Activated CD4-positive, alpha-beta T cell treated with anti-CD3 and anti-CD28 coated beads, Interleukin-2, amount 50 U/mL, for 24 hours (primary cell): ENCODE measurements at regions not wholly inside any gene's neighbourhood (a gene's known extent, or its start where the extent isn't known, plus 50 kb on each side); places are given as distances from the start of the nearest gene placed in this dataset.
"Not testable (repeated sequence)": the region's sequence is repeated elsewhere in the genome, so short reads cannot be mapped to it uniquely, and the experiment has no call there.

Source experiments
- DNase-seq, 2 donors: peaks; one replicate each; pipeline ENCODE4 v3.0.0-alpha.2; 2020; ENCODE audit warnings: low read depth in 1 of 2, low spot score in 1 of 2

DNA sequence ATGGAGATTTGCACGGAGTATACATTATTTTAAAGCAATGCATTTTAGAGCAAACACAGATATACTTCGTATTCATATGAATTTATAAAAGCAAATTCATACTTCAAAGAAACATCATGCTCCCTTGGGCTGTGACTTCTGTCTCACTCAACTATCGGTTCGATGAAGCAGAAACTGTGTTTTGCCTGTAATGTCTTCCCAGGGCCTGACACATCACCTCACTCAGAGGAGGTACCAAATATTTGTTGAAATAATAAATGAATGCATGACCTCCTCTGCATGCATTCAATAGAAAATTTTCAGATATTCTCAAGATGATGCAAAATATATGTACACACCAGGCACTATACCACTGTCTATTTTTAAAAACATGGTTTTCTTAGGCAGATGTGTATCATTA lies 432.7 kb downstream of the EFNB2 start:
- DNase-seq = no peak

DNA sequence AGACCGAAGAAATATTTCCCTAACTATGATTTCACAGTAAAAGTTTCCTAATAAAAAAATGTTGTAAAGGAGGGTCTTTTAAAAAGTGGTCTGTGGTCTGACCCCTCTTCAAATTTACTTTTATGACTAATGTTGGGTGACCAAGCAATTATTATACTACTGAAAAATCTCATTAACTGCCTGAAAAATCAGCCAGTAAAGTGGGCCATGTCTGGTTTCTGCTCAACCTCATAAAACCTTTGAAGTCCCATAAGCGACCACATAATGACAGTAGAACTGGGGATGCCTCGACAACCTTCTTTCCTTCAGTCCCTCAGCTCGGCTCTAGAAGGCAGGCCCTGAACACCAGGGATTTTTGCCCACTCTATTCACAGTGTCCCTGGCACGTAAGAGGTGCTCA lies 434.3 kb downstream of the EFNB2 start:
- no peak for DNase-seq

DNA sequence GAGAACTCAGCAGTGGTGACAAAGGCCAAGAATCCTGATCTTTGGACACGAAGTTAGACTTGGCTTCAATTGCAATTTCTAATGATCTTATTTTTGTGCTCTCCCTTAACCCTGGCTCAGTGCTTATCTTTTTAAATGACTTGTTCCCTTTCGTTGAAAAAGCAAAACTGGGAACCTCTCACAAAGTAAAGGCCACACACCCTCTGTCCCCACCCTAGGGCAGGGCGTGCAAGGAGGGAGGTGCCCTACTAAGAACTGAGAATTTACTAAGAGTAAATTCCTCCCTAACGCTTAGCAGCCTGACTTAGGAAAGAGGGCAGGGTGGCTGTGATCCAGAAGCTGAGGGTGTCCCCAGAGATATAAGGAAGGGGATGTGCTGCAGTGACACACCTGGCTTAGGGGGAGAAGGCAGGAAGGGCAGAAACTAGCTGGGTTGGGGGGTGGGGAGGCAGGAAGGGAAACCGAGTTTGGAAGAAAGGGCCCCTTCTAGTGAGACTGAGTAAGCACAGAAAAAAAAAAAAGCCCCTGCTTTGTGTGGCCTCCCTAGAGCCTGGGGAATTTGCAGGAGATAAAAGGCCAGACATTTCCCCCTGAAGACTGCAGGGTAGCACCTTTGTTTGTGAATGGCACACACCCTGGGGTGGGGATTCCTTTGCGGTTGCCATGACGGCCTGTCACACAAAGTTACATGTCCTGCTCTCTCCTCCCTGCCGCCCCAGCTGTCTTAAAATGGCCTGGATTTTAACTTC lies 435.1 kb downstream of the EFNB2 start:
- DNase-seq = no peak

DNA sequence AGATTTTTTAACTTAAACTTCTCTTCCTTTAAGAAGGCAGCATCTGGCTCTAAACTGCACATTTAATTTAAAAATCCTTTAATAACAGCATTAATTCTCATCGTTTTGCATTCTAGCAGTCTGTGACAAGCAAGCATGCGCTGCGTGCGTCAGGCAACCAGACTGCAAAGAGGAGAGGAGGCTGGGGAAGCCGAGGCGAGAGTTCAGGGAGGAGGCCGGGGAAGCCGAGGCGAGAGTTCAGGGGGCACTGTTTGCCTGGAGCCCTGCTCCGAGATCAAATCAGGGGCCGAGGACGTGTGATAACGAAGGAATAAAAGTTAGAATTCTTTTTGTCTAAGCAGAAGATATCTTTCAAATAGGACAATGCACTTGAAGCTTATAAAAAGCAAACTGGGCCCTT lies 435.7 kb downstream of the EFNB2 start:
- no peak for DNase-seq

DNA sequence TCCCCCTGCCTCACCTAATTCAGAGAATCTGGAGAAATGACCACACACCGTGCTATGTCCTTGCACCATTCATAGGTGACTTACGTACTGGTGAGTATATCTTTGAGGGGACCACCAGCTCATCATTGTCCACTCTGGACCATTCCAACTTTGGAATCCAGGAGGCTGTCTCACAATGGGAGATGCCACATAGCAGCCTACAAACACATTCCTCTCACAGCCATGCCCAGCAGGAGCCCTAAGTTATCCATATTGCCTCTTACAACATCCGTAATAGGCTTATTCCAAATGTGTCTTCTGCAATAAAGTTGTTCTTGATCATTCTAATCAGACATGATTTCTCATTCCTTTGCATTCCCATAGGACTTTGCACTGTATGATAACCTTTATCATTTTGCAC lies 436.7 kb downstream of the EFNB2 start:
- DNase-seq = no peak

DNA sequence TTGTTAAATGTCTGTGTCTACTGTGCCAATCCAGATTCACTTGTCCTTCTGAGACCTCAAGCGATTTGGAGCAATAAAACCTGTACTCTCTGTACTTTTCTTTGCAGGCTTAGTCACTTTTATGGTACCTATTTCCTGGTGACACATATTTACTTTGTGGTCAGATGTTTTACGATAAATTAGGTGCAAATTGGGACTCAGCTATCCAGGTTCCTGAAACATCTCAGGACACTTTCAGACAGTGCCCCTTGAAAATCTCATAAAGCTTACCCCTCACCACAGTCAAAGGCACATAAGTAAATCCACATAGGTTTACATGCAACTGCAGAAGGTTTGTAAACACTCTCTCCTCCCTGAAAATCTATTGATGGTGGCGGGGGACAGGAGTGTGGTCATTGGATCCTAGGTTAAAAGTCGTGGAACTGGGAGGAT lies 438.8 kb downstream of the EFNB2 start:
- no peak for DNase-seq

DNA sequence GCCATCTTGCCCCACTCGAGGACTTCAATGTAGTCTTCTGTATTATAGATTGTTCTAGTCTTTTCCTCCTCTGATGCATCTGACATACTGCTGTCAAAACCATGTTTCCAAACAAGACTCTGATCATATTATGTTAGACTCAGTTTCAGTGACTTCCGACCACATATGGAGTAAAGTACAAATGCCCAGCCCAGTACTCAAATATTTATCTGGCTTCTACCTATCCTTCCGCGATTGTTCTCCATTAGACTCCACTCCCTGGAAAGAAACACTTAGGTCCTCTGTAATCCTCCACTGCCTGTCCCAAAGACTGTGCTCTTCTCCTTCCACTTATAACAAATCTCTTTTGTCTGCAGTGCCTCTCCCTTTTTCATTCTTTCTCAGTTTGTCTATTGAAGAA lies 439.5 kb downstream of the EFNB2 start:
- DNase-seq = no peak

DNA sequence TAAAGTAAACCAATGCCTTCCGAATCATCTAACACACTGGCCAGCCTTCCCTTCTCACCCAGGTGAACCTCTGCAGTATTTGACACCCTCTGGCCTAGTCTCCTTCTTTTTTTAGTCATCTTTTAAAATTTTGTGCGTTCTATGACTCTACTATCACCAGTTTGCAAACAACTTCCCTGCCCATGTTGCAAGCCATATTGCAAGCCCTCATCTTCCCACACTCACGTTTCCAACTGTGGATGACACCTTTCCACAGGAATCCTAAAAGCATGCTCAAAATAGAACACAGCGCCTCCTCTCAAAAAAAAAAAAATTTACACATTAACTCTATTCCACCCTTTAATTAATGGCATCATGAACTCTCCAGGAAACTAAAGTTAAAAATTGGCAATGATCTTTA lies 440.1 kb downstream of the EFNB2 start:
- DNase-seq = no peak

DNA sequence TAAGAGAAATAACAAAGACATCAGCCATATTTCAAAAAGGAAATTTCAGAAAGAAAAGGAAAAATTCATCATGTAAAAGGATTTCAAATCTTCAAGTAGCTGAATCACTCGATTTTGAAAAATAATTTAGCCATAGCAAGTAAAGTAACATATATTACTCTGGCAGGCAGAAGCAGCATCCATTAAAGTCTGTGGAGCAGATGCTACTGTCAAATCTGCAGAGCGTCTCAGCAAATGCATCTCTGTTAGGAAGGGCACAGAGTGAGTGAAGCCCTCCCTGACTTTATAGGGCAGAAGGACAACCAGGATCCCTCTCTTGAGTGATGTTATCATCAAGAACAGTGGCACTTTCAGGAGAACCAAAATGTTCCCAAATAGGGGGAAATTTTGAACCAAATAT lies 445.5 kb downstream of the EFNB2 start:
- no peak for DNase-seq

DNA sequence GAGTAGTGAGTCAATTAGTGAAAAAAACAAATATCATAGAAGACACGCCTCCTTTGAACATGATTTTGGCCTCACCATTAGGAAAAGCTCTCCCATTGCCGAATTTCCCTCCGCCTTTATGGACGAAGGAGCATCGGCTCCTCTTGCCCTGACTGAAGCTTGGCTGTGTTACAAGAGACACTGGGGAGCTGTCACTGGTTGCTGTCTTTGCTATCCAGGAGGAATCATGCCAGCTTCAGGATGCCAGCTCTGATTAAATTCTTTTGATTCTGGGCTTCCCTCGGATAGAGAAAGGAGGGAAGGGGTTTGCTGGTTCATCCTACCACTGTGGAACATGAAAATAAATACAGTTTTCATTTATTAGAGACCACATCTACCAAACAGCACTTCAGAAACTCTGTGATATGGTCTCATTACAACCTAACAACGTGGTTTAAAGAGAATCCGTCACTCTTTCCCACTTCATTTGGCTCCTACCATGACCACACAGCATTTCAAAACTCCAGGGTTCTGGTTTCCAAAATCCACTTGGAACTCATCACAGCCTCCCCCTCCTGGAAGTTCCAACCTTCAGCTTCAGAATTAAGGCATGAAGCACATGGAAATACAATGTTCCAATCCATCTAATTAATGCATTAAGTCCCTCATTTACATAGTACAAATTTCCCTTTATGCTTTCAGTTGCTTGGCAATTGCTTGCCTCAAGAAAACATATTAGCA lies 446.0 kb downstream of the EFNB2 start:
- no peak for DNase-seq

DNA sequence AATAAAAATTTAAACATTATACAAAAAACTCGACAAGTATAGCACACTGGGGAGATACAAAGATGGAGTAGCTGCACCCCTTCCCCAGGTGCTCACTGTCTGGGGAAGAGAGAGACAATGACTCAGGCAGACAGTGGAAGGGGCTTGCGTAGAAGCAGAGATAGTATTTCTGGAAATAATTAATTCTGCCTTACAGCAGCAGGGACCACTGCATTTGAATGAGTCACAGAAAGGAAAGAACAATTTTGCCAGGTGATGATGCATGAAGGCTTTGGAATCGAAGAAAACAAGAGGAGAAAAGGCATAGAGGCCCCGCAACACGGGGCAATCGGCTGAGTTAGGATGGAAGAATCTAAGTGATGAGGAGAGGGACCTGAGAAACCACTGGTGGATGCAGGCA lies 447.4 kb downstream of the EFNB2 start:
- DNase-seq = no peak

DNA sequence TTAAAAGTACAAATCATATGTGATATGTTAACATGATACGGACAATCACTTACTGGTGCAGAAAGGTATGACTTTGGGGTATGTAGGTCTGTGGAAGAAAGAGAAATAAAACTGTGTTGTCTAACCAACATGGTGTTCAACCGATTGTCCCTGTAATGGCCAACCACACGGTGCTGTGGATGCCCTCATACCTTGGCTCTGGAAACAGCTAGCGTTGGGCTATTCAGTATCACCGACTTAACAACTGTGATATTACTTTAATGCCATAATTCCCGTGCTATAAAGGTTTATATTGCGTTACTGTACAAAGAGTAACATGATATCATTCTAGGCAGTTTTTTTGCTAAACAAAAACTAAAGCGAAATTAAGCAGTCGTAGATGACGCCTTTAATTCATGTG lies 448.3 kb downstream of the EFNB2 start:
- no peak for DNase-seq

DNA sequence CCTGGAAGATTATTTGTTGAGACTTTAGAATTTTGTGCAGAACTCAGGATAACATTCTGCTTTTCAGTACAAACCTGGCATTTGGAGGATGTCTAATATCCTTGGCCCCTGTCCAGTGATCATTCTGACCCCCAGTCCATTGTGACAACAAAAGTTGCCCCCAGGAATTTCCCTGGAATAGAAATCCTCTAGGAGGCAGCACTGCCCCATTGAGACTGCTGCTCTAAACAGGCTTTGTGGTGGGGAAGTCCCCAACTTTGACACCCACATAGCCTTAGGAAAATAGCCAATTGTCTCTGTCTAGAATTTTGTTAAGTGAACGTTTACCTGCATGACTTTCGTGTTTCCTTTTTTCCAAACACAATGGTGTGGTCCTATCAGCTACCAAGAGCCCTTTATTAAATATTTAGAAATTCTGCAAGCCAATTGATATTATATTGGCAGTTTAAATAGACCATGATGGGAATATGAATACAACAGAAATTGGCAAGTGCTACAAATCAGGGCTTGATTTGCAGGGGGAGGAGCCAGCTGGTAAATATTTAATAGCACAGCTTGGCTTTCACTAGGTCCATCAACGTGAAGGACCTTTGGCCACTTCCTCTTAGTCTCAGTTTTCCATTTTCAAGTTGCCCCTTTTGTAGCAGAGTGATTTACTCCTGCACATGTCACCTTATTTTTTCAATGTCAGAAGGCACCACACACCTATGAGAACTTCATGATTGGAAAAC lies 451.7 kb downstream of the EFNB2 start:
- DNase-seq = no peak

DNA sequence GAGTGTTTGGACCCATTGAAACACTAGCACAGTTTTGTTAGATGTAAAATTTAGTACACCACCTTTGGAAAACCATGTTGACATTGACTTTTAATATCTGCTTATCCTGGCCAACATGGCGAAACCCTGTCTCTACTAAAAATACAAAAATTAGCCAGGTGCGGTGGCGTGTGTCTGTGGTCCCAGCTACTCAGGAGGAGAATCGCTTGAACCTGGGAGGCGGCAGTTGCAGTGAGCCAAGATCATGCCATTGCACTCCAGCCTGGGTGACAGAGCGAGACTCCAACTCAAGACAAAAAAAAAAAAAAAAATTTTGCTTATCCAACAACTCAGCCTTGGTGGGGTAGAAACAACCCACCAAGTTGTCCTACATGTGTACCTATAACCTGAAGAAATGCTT lies 454.2 kb downstream of the EFNB2 start:
- DNase-seq = not testable (repeated sequence)

DNA sequence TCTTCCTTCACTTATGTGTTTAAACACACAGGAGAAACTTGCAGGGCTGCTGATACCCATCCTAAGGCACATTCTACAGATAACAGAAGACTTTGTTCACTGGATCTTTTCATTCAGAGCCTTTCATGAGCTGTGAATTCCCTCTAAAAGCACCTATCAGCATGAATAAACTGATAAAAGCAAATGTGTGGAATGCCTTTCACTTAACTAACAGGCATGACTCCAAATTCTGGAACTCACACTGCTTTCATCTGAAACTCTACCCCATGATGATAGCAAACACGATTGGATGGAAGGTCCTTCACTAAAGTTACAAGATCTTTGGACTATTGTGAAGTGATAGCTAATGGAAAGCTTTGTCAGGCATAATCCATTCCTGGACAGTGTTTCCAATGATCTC lies 457.3 kb downstream of the EFNB2 start:
- no peak for DNase-seq

DNA sequence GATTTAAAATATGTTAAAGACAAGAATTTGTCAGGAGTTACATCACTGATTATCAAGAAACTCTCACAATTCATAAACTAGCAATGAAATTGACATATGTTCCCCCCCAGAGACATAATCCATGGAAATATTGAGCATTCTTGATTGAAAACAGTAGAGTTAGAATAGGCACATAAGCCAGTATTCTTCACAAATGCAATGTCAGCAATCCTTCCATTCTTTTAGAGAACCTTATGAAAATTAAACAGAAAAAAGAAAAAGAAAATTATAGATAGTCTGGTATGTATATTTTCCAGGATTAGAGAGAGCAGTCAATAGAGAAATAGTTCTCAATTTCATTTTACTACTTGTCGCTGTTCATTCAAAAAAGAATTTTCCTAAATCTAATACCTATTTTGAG lies 458.4 kb downstream of the EFNB2 start:
- DNase-seq = no peak

DNA sequence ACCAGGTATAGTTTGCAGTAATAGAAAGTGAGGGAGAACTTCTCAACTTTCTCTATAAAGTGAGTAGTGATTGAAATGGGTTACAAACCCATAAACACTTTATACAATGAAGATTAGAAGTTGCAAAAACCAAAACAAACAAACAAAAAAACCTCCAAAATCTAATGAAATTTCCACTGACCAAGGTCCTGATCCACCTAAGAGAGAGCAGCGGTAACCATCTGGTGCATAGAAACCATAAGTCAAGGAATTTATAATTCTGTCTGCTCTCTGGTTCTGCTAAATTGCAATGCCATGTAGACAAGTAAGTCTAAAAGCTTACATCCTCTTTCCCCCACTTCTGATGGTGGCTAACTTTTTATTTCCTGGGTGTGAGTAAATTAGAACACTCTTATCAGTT lies 463.4 kb downstream of the EFNB2 start:
- DNase-seq = no peak

DNA sequence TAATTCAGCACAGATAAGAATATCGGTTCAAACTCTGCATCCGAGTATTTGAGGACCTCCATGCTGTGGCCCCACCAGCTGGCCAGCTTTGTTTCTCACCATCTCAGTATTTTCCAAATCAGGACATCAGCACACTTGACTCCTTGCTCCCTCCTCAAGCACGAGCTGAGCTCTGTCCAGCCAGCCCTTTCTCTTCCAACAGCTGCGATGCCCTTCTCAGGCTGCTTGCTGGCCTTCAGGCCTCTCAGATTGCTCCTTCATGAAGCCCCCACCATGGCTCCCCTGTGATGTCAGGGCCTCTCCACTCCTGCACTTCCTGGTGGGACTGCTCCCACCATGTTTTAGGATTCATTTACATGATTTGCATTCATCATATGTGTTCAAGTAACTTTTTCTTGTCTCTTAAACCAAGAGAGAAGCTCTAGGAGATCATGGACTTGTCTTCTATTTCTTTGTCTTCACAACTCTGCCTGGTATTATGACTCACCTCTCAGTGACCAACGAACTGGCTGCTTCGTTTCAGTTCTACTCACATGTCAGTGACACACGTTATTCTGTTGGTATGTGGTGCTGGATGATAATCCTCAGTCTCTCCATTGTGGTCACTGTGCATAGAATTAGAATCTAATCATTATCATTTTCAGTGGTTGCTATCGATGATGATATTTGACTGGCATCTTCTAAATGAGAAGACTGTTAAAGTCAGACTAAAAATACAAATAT lies 471.7 kb downstream of the EFNB2 start:
- DNase-seq = no peak

DNA sequence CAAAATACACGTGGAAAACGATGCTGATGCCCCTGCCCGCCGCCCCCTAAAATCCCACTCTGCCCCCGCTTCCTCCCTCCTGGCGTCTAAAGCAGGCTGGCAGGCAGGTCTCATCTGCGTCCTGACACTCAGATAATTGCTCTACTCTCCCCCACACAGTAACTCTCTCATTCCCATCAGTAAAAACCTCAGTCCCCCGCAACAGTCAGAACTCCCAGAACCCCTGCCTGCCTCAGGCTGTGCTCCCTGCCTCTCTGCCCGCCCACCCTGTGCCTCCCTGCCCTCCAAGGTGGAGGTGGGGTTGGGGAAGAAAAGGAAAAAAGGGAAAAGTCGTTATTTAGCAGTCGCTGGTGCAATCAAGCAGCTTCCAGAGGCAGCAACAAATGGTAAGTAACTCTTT lies 473.7 kb downstream of the EFNB2 start:
- no peak for DNase-seq

DNA sequence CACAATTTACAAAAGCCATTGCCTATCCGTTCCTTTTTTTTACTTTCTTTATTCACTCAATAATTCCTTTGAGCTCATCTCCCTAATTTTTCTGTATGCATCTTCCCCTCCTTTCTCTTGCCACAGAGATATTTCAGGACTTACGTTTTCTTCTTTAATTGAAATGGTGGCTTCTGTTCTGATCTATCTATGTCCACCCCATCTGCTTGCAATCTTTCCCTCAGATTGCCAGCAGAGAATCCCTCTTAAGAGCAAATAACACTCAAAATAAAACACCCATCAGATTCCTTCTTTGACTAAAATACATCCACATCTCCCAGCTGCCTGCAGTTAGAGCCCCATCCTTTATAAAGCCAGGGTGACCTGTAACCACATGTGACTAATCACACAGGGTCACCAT lies 478.6 kb downstream of the EFNB2 start:
- no peak for DNase-seq

DNA sequence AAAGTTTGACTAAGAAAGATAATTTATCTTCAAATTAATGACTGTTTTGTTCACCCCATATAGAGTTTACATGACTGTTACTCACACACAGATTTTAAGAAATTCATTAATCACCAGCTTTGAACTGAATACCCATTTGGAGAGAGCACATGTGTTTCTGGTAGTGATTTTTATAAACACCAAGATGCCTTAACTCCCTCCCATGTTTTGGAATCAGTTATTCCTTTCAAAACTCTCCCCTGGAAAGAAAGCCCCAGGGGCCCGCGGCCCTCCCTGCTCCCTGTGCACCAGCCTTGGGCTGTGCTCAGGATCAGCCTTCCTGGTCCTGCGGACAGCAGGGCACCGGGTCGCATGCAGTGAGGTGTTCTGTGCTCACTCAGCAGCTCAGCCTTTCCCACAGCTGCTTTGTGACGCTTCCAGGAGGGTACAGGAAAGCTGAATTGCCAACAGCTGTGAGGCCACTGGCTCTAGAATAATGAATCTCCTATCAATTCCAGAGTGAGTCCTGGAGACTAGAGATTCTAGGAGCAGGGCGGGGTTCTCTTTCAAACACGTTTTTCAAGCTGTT lies 483.2 kb downstream of the EFNB2 start:
- DNase-seq = no peak
